GM12892 (cell line): ENCODE measurements at regions not wholly inside any gene's neighbourhood (a gene's known extent, or its start where the extent isn't known, plus 50 kb on each side); places are given as distances from the start of the nearest gene placed in this dataset.

ENCODE experiments used
- POLR2A ChIP-seq: IDR thresholded peaks from 2 replicates; pipeline ENCODE4 v1.6.1; 2011; ENCODE audit warnings: low read depth, low read length, control low read depth
- POLR2AphosphoS5 ChIP-seq: IDR thresholded peaks from 2 replicates; pipeline ENCODE4 v1.6.1; 2011; ENCODE audit warnings: low read depth, low read length, control low read depth
- TAF1 ChIP-seq: IDR thresholded peaks from 2 replicates; pipeline ENCODE4 v1.6.1; 2011; ENCODE audit warnings: low read depth, mild to moderate bottlenecking, control low read depth, low read length, borderline replicate concordance

DNA sequence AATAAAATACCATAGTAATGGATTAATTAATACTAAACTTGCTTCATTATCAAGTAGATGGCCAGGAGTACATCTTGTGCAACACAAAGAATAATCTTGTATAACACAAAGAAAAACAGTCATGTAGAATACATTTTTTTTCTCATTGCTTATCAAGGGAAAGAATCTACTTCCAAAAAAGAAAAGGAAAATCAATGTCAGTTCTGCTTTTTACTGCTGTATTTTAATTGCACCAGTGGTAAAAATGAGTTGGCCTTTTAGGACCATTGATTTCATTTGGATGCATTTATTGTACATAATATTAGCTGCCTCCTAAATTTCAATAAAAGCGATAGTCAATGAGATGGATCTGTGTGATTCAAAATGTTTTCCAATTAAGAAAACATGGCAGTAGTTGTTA is 96.9 kb upstream of the BTBD3 start:
- no peak for TF ChIP-seq POLR2AphosphoS5
- TF ChIP-seq POLR2A = no peak
- no peak for TF ChIP-seq TAF1
